SW 1271 (cell line): ENCODE measurements at regions not wholly inside any gene's neighbourhood (a gene's known extent, or its start where the extent isn't known, plus 50 kb on each side); places are given as distances from the start of the nearest gene placed in this dataset.
"Not testable (repeated sequence)": the region's sequence is repeated elsewhere in the genome, so short reads cannot be mapped to it uniquely, and the experiment has no call there.

Source experiments
- DNase-seq, 2 experiments: peaks; one replicate each; lab custom pipeline; 2025; lab: John Stamatoyannopoulos, UW

- no peak for DNase-seq
These were observed 250.2 kb downstream of the NUF2 start for GRCh38 chr1:163571950-163572349.

DNA sequence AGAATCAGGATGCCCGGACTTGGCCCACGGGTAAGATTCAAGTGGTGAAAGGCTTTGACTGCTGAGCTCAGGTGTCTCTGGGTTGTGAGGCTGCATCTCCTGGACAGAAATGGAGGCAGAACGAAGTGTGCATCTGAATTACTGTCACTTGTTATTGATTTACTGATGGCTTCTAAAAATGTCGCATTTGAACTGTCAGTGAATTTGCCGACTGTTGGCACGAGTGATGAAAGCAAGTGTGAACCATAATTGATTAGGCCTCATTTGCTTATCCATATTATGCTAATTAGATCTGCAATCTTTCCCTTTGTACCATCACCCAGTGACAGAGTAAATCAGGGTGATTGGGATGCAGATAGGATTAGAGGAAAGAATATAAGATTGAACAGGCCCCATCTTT, 252.4 kb downstream of the NUF2 start:
- DNase-seq = no peak

- no peak for DNase-seq
These were observed 259.2 kb downstream of the NUF2 start for GRCh38 chr1:163580926-163581325.

GRCh38 chr1:163583661-163584181, 262.0 kb downstream of the NUF2 start:
- no peak for DNase-seq

DNA sequence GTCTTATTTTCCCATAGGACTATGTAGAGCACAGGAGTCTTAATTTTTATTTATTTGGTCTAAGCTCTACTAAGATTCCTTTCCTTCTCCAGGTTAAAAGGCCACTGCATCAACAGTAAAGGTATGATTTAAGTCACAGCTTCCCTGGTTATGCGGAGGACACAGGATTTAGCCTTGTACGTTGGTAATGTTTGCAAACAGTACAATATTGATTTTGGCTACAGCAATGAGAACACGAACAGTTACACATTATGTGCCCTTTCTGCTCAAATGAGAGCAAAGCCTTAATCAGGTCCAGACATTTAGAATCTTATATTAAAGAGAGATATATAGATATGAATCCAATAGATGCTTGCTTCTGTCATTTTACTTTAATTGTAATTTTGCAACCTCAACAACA, 264.0 kb downstream of the NUF2 start:
- DNase-seq = no peak

GRCh38 chr1:163588796-163589195, 267.0 kb downstream of the NUF2 start:
- no peak for DNase-seq

DNA sequence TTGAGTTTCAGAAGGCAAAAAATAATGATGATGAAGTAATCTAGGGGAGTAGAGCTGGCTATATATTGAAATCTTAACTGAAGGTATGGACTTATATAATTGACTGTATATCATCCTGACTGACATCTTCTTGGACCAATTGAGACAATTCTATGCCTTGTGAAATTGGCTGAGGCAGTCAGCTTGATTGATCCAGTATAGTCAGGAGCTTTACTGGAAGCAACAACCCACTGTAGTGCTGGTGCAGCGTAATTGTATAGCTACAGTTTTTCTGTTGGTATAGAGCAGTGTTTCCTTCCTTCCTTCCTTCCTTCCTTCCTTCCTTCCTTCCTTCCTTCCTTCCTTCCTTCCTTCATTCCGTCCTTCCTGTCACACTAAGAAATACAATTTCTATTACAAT, 268.0 kb downstream of the NUF2 start:
- DNase-seq = no peak

GRCh38 chr1:163591131-163591530, 269.4 kb downstream of the NUF2 start:
- DNase-seq = not testable (repeated sequence)

- not testable (repeated sequence) for DNase-seq
These were observed 270.9 kb downstream of the NUF2 start for GRCh38 chr1:163592623-163593022.

GRCh38 chr1:163596106-163596505, 274.4 kb downstream of the NUF2 start:
- not testable (repeated sequence) for DNase-seq

GRCh38 chr1:163596541-163597258, 274.9 kb downstream of the NUF2 start:
- DNase-seq = no peak

- no peak for DNase-seq
These were observed 282.6 kb downstream of the NUF2 start for GRCh38 chr1:163604321-163604720.

- DNase-seq = no peak
These were observed 283.1 kb downstream of the NUF2 start for GRCh38 chr1:163604896-163605295.

- no peak for DNase-seq
These were observed 287.2 kb downstream of the NUF2 start for GRCh38 chr1:163608979-163609378.

- DNase-seq = no peak
These were observed 288.1 kb downstream of the NUF2 start for GRCh38 chr1:163609858-163610257.

DNA sequence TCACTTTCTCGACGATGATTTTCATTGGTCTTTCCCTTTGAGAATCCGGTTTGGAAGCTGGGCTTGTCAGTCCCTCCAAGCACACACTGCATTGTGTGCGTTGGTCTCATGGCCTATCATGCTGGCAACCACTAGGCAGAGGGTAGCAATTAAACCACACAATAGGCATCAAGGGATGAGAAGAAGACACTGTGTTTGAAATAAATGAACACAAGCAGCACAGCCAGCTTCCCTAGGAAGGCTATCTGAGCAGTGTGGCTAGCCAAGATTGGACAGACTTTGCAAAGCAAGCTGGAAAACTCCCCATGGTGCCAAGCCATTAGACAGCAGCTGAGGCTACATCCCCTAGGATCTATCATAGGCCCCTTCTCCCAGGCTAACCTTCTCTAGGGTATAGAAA, 288.7 kb downstream of the NUF2 start:
- DNase-seq = no peak

- no peak for DNase-seq
These were observed 292.6 kb downstream of the NUF2 start for GRCh38 chr1:163614361-163614760.

- DNase-seq = no peak
These were observed 306.4 kb downstream of the NUF2 start for GRCh38 chr1:163628034-163628773.

DNA sequence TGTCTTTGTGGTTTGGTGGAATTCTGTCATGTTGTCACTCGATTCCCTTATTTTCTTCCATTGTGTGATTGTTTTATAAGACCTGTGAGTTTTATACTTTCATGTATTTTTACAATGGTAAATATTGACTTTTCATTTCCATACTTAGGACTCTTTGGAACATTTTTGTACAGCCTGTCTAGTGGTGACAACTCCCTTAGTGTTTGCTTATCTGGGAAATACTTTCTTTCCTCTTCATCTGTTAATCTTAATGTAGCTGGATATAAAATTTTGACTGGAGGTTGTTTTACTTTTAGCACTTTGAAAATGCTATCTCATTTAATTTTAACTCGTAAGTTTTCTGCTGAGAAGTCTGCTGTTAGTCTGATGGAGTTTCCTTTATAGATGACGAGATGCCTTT, 310.5 kb downstream of the NUF2 start:
- DNase-seq = no peak

GRCh38 chr1:163633366-163633765, 311.6 kb downstream of the NUF2 start:
- no peak for DNase-seq

GRCh38 chr1:163645676-163646075, 323.9 kb downstream of the NUF2 start:
- not testable (repeated sequence) for DNase-seq

- no peak for DNase-seq
These were observed 328.9 kb downstream of the NUF2 start for GRCh38 chr1:163650624-163651023.

DNA sequence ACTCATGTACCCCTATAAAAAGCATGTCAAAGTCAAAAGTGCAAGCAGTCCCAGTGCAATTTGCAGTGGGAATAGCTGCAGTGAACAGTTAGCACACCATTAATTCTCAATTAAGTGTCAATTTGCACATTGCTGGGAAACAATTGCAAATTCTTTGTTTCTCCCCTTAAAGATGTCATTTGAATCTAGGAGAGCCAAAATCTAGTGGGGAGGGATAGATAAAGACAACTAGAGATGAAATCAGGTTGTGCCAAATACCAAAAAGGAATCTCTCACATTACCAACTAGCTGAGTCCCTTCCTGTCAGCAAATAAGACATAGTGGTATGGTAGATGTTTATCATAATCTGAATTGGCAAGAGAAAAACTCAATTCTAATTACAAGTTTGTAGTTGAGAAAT, 330.7 kb downstream of the NUF2 start:
- no peak for DNase-seq
